ENCODE measurements at regions not wholly inside any gene's neighbourhood (a gene's known extent, or its start where the extent isn't known, plus 50 kb on each side); places are given as distances from the start of the nearest gene placed in this dataset.

DNA sequence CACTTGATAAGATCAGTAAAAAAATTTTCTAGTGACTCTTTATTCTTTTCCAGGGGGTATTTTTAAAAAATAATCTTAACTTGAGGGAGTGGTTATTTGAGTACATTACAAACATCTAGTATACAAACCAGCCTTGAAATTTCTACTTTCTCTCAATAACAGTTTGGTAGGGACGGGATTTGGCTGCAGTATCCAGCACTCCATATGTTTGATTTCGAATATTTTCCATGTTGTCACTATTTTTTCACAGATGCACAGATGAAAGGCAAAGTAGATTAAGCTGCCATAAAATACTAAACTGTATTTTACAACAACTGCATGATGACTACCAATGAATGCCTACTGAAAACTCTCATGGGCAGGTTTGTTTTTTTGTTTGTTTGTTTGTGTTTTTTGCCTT lies 225.0 kb downstream of the COX7B2 start:
- DNase-seq (ENCODE audit: low spot score): no peak
- H3K27ac ChIP-seq: no peak overlapping the region
- TF ChIP-seq, protein P1, sequence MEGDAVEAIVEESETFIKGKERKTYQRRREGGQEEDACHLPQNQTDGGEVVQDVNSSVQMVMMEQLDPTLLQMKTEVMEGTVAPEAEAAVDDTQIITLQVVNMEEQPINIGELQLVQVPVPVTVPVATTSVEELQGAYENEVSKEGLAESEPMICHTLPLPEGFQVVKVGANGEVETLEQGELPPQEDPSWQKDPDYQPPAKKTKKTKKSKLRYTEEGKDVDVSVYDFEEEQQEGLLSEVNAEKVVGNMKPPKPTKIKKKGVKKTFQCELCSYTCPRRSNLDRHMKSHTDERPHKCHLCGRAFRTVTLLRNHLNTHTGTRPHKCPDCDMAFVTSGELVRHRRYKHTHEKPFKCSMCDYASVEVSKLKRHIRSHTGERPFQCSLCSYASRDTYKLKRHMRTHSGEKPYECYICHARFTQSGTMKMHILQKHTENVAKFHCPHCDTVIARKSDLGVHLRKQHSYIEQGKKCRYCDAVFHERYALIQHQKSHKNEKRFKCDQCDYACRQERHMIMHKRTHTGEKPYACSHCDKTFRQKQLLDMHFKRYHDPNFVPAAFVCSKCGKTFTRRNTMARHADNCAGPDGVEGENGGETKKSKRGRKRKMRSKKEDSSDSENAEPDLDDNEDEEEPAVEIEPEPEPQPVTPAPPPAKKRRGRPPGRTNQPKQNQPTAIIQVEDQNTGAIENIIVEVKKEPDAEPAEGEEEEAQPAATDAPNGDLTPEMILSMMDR (conservative IDR thresholded peaks at IDR 0.05; ENCODE audit: low read depth): no peak
- POLR2A ChIA-PET (ENCODE audit: low non-redundant PET): no interaction called here
- CTCF ChIA-PET: no interaction called here

DNA sequence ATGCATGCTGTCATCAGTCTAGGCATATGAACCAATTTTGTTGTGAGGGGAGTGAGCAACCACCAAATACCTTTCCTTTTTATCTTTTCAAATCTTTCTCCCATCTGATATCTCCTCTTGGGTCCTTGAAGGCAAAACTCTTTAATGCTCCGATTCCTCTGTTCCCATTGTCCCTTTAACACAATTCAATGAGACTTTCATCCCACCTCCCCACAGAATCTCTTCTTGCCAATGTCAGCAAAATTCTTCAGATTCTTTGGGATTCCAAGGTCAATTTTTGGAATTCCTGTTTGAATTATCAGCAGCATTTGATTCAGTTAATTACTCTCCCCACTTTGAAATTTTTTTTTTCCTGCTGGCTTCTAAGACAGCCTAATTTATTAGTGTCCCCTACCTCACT lies 232.7 kb downstream of the COX7B2 start:
- CTCF ChIA-PET: no interaction called here
- POLR2A ChIA-PET (ENCODE audit: low non-redundant PET): no interaction called here
- no peak for DNase-seq (ENCODE audit: low spot score)
- TF ChIP-seq, protein P1 (conservative IDR thresholded peaks at IDR 0.05; ENCODE audit: low read depth): no peak
- H3K27ac ChIP-seq: no peak overlapping the region

DNA sequence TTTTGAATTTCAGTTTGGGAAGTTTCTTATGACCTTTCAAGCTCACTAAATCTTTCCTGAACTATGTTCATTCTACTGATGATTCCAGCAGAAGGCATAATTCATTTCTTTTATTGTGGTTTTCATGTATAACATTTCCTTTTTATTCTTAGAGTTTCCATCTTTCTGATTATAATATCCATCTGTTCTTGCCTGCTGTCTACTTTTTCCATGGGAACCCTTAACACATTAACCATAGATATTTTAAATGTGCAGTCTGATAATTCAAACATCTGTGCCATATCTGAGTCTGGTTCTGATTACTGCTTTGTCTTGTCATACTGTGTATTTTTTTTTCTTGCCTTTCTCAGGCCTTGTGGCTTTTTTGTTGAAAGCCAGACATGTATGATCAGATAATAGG lies 234.7 kb downstream of the COX7B2 start:
- no peak overlapping the region for H3K27ac ChIP-seq
- ChIA-PET POLR2A (ENCODE audit: low non-redundant PET) (no interaction called here), CTCF (interaction anchor here (0.6 kb wide), 1 partner anchor 40 kb away, joined by 5 read pairs; no protein-coding TSS in a partner anchor)
- DNase-seq (ENCODE audit: low spot score): no peak
- TF ChIP-seq, protein P1 (conservative IDR thresholded peaks at IDR 0.05; ENCODE audit: low read depth): no peak

DNA sequence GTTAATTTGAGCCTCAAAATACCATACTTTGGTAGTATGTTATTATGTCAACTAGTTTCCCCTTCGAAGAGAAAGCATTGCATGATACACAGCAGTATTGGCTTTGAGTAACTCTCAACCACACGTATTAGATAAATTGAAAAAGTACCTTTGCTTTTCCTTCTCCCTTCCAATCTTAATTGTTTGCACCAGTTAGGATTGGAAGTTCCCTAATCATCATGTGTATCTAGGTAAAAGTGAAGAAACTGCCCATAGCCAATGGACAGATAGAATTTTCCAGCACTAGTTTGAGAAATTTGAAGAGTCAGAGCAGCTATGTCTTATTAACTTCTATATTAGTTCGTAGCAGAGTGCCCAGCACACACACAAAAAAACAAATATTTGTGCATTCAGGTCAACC lies 241.3 kb downstream of the COX7B2 start:
- ChIA-PET POLR2A (ENCODE audit: low non-redundant PET) (no interaction called here), CTCF (no interaction called here)
- no peak for DNase-seq (ENCODE audit: low spot score)
- TF ChIP-seq, protein P1 (conservative IDR thresholded peaks at IDR 0.05; ENCODE audit: low read depth): no peak
- H3K27ac ChIP-seq: no peak overlapping the region

DNA sequence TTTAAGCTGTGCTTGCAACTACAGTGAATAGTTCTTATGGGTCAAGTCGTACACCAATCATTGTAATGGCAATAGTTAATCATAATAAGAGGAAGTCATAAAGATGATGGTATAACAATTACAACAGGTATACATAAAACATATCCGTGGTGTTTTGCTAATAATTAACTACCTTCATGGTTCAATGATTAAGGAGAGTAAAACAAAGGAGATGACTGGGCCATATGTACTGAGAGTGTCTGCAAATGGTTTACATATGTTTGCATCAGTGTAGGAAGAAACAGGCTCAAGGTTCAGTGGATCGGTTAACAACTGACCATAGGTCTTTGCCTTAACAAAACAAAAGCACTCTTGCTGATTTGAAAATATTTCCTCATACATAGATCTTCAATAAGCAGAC lies 253.0 kb downstream of the COX7B2 start:
- DNase-seq (ENCODE audit: low spot score): no peak
- ChIA-PET CTCF (no interaction called here), POLR2A (ENCODE audit: low non-redundant PET) (no interaction called here)
- TF ChIP-seq, protein P1 (conservative IDR thresholded peaks at IDR 0.05; ENCODE audit: low read depth): no peak
- H3K27ac ChIP-seq: no peak overlapping the region

DNA sequence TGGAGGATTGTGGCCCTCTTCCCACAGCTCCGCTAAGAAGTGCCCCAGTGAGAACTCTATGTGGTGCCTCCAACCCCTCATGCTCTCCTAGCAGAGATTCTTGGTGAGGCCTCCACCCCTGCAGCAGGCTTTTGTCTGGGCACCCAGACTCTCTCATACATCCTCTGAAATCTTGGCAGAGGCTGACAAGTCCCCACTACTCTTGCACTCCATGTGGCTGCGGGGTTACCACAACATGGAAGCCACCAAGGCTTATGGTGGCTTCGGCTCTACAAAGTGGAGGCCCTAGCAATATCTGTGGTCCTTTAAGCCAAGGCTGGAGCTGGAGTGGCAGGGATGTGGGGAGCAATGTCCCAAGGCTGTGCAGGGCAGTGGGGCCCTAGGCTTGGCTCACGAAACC lies 255.2 kb downstream of the COX7B2 start:
- TF ChIP-seq, protein P1 (conservative IDR thresholded peaks at IDR 0.05; ENCODE audit: low read depth): no peak
- ChIA-PET POLR2A (ENCODE audit: low non-redundant PET) (no interaction called here), CTCF (no interaction called here)

DNA sequence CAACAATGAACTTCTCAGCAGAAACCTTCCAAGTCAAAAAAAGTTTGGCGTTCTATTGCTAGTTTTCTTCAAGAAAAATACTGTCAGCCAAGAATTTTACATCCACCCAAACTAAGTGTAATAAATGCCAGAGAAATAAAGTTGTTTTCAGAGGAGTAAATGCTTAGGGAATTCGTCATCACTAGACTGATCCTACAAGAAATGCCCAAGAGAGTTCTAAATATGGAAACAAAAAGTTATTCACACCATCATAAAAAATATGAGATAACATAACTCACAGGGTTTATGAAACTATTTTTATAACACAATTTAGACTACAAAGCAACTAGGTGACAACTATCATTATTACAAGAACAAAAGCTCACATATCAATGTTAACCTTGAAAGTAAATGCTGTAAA lies 259.5 kb upstream of the GABRA2 start:
- TF ChIP-seq, protein P1 (conservative IDR thresholded peaks at IDR 0.05; ENCODE audit: low read depth): no peak
- ChIA-PET CTCF (no interaction called here), POLR2A (ENCODE audit: low non-redundant PET) (no interaction called here)
- H3K27ac ChIP-seq: no peak overlapping the region
- no peak for DNase-seq (ENCODE audit: low spot score)

More for the DNA sequence above, 255.2 kb downstream of the COX7B2 start:
- no peak overlapping the region for H3K27ac ChIP-seq
- DNase-seq (ENCODE audit: low spot score): no peak

Measured in RWPE1 (cell line).